Type B pancreatic cell (in vitro differentiated cells): ENCODE measurements at regions not wholly inside any gene's neighbourhood (a gene's known extent, or its start where the extent isn't known, plus 50 kb on each side); places are given as distances from the start of the nearest gene placed in this dataset.

Experiments used
- DNase-seq: peaks from one replicate; pipeline ENCODE4 v3.0.0; 2021; ENCODE audit warnings: mixed read lengths; ENCODE audit not compliant: unreplicated experiment; ENCODE audit errors: extremely low spot score
- H3K27ac Mint-ChIP-seq: 2 replicates; pipeline ENCODE4 v1.8.0; 2021; ENCODE audit warnings: mild to moderate bottlenecking, mixed read lengths
- H3K27me3 Mint-ChIP-seq: 2 replicates; pipeline ENCODE4 v1.8.0; 2021; ENCODE audit warnings: mixed read lengths
- H3K36me3 Mint-ChIP-seq: 2 replicates; pipeline ENCODE4 v1.8.0; 2021; ENCODE audit warnings: mixed read lengths
- H3K4me1 Mint-ChIP-seq: one replicate; pipeline ENCODE4 v1.8.0; 2021; ENCODE audit warnings: mixed read lengths; ENCODE audit not compliant: unreplicated experiment
- H3K4me3 Mint-ChIP-seq: 2 replicates; pipeline ENCODE4 v1.8.0; 2021; ENCODE audit warnings: mild to moderate bottlenecking, mixed read lengths
- H3K9me3 Mint-ChIP-seq: 2 replicates; pipeline ENCODE4 v1.8.0; 2021; ENCODE audit warnings: mixed read lengths
- CTCF ChIP-seq: fragments of 200-600 bp; sonication (generic); conservative IDR thresholded peaks from 2 replicates; pipeline ENCODE4 v1.5.0; 2021; ENCODE audit warnings: antibody characterized with exemption, mild to moderate bottlenecking

- no peaks in the 10 kb centered on the region for H3K36me3 Mint-ChIP-seq
- peaks cover 4% of the 10 kb centered on the region for H3K27me3 Mint-ChIP-seq
- no peak for DNase-seq
- TF ChIP-seq CTCF = no peak
- peaks cover 6% of the 10 kb centered on the region for H3K4me1 Mint-ChIP-seq
- no peak overlapping the region for H3K4me3 Mint-ChIP-seq
- H3K9me3 Mint-ChIP-seq = no peaks in the 10 kb centered on the region
- no peak overlapping the region for H3K27ac Mint-ChIP-seq
Observed at GRCh38 chr1:216898801-216899200, 175.6 kb upstream of the ESRRG start.

GRCh38 chr1:216896146-216896545 lies 172.9 kb upstream of the ESRRG start:
- Mint-ChIP-seq H3K9me3 (no peaks in the 10 kb centered on the region), H3K4me1 (peaks cover 6% of the 10 kb centered on the region), H3K36me3 (no peaks in the 10 kb centered on the region), H3K27ac (no peak overlapping the region), H3K4me3 (no peak overlapping the region), H3K27me3 (peaks cover 12% of the 10 kb centered on the region)
- no peak for DNase-seq
- no peak for TF ChIP-seq CTCF

- Mint-ChIP-seq H3K27ac (no peak overlapping the region), H3K4me3 (no peak overlapping the region), H3K4me1 (peaks cover 6% of the 10 kb centered on the region)
Observed at GRCh38 chr1:216894494-216894893, 171.3 kb upstream of the ESRRG start.

GRCh38 chr1:216892581-216893160 lies 169.4 kb upstream of the ESRRG start:
- DNase-seq = no peak
- H3K9me3 Mint-ChIP-seq = no peaks in the 10 kb centered on the region
- H3K27ac Mint-ChIP-seq = no peak overlapping the region
- peaks cover 20% of the 10 kb centered on the region for H3K27me3 Mint-ChIP-seq
- H3K36me3 Mint-ChIP-seq = no peaks in the 10 kb centered on the region
- H3K4me1 Mint-ChIP-seq = peaks cover 9% of the 10 kb centered on the region
- TF ChIP-seq CTCF = no peak
- H3K4me3 Mint-ChIP-seq = no peak overlapping the region

More at GRCh38 chr1:216894494-216894893, 171.3 kb upstream of the ESRRG start:
- Mint-ChIP-seq H3K36me3 (no peaks in the 10 kb centered on the region), H3K9me3 (no peaks in the 10 kb centered on the region), H3K27me3 (peaks cover 12% of the 10 kb centered on the region)
- DNase-seq = no peak
- no peak for TF ChIP-seq CTCF

GRCh38 chr1:216890871-216891270 lies 167.6 kb upstream of the ESRRG start:
- Mint-ChIP-seq H3K9me3 (no peaks in the 10 kb centered on the region), H3K27ac (no peak overlapping the region), H3K36me3 (no peaks in the 10 kb centered on the region), H3K4me1 (peaks cover 9% of the 10 kb centered on the region), H3K27me3 (peaks cover 16% of the 10 kb centered on the region), H3K4me3 (no peak overlapping the region)
- no peak for TF ChIP-seq CTCF
- DNase-seq = no peak

GRCh38 chr1:216888731-216889130 lies 165.5 kb upstream of the ESRRG start:
- Mint-ChIP-seq H3K4me1 (peaks cover 13% of the 10 kb centered on the region), H3K4me3 (no peak overlapping the region), H3K27me3 (peaks cover 16% of the 10 kb centered on the region), H3K36me3 (no peaks in the 10 kb centered on the region), H3K27ac (no peak overlapping the region), H3K9me3 (no peaks in the 10 kb centered on the region)
- no peak for TF ChIP-seq CTCF
- no peak for DNase-seq
